ENCODE measurements at regions not wholly inside any gene's neighbourhood (a gene's known extent, or its start where the extent isn't known, plus 50 kb on each side); places are given as distances from the start of the nearest gene placed in this dataset.

DNA sequence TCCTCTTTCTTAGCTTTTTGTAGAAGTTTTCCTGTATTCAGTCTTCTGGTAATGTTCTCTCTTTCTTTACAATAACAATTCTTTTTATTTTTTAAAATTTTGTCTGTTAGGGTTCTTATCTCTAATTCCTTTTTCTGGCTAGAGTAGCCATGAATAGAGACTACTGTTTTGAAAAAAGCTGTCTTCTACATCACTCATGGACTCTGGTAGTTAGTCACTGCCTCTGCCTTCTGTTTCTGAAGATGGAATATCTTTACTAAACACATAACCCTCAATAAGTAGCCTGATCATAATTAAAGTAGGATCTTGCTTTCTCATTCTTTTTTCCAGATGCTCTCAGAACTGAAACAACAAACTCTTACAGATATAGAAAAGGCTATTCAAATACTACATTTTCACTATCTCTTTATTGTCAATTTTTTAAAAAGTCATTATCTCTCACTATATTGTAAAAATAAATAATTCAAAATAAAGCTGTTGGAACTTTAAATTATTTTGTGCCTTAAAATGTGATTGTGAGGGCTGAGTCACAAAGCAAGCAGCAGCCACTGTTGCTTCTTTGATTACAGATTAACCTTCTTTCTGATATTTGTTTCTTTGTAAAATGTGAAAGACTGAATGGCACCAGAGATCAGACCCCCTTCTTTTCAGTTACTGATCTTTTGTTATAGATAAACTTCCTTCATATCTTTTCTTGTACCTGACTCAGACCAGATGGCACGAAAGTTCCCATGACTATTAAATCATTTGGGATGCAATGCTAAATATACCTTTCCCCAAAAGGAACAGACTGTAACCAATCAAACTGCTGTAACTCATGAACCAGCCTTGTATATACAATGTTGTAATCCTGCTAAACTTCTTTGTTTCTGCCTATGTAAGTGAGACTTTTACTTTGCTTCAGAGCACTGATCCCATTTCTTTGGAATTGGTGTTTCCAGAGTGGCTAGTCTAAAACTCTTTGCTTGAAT lies 1159.5 kb downstream of the IGSF11 start:
- DNase-seq: no peak

DNA sequence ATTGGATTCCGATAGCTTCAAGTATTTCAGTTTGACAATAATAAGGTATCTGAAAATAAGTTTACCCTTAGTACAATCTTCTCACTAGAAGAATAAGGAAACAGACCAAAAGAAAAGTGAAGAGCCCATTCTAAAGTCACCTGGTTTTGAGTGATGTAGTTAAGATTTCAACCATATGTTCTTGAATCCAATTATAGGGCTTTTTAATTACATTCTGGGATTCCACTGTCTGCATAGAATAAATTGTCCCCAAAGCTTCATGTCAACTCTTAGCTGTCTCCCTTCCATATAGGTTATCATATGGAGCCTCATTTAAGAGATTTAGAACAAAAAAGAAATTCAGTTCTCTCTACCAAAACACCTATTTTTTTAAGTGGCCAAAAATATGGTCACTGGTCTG lies 1158.8 kb downstream of the IGSF11 start:
- no peak for DNase-seq

DNA sequence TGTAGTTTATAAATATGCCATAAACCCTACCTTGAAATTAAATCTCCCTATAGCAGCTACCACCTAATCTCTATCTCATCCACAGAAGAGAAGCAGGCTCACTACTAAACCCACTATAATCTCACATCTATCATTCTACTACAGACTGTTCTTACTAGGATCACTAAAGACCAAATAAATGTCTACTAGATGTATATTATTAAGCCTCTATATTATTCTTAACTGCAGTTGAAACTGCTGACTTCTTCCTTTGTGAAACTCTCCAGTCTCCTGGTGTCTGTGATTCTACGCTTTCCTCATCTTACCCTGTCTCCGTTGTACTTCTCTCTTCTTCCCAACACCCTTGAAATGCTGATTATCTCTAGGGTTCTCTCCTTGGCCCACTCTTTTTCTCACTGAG lies 1154.0 kb downstream of the IGSF11 start:
- no peak for DNase-seq

DNA sequence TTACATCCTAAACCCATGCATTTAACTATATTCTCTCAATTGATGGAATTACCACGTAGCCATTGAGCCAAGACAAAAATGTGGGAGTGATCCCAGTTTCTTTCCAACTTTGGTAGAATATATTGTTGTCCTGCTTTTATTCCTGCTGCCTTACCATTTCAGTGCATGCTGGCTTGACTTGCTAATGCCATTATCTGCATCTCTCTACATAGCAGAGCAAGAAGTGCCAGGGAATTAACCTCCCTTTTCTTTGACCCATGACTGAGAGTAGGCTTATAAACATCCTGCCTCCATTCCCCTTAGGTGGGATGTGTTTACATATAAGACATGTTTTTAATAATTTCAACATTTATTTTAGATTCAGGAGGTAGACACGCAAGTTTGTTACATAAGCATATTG lies 1153.4 kb downstream of the IGSF11 start:
- no peak for DNase-seq

DNA sequence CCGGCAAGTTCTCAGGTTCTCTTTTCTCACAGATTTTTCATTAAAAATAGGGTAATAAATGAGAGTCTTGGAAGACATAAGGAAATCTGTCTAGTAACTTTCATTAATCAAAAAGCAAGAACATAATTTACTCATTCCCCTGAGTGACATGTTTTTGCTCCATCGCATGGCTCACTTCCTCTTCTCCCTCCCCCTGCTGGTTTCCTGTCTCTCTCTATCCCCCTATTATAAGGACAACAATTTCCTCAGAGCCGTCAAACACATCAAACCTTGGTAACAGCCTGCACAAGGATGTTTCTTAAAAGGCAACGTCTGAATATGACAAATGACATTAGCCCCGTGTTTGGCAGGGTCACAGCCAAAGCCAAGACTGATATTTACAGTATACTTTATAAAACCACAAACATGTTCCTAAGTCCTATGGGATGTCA lies 1149.6 kb downstream of the IGSF11 start:
- DNase-seq: no peak

DNA sequence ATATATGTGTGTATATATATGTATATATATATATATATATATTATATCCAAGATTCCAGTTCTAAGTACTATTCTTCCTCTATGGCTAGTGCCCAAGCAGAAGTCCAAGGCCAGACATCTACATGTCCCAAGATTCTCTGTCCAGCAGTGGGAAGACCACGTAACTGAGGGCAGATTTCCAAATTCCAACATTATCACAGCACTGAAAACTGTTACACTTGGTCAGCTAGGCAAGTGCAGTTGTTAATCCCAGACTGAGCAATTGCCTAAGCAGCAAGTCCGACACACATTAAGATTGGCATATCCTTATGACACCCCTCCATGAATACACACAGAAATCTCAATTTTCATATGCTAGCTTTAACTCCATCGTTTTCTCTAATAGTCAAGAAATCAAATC lies 1148.5 kb downstream of the IGSF11 start:
- DNase-seq: no peak

DNA sequence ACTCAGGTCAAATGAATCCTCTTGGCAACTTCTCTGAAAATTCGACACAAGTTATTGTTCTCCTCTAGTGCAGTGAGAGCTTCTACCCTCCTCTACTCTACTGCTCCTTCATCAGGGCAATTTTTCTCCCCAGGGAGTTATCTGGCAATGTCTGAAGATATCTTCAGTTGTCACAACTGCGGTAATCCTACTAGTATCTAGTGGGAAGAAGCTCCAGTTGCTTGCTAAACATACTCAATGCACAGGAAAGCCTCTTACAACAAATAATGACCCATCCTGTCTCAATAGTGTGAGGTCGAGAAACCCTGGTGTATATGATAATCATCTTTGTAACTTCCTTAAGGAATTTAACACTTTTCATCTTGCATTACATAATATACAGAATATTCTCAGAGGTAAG lies 1147.6 kb downstream of the IGSF11 start:
- DNase-seq: no peak

DNA sequence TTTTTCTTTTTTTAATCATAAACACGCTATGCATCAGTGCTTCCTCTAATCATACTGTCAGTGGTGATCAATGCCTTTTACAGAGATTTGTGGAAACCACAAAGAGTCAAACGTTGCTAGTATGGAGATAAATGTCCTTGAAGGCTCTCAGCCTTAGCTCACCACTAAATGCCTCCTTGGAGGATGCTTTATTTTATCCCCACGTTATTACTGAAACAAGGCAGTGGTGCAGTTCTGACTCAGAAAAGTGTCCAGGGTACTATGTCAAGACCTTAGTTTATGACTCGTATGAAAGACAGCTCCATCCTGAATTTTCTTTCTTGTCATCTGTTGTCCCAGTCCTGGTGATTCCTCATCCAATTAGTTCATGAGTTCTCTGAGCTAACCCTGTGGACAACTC lies 1146.7 kb downstream of the IGSF11 start:
- DNase-seq: no peak

DNA sequence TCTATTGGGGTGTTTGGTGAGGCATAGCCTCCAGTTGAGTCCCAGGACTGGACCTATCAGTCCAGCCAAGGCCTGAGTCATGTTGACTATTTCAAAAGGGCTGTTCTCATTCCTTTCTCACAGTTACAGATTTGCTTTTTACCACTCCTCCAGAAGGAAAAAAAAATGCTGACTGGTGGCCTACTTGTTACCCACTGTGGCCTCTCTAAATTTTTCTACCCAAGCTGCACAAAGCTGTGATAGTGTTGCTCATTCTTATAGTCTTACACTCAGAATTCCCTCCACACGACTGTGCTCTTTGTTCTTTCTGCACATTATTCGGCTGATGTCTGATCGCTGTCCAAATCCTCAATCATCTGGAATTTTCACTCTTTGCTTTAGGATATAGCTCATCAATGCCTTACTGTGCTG lies 1142.2 kb downstream of the IGSF11 start:
- DNase-seq: no peak

DNA sequence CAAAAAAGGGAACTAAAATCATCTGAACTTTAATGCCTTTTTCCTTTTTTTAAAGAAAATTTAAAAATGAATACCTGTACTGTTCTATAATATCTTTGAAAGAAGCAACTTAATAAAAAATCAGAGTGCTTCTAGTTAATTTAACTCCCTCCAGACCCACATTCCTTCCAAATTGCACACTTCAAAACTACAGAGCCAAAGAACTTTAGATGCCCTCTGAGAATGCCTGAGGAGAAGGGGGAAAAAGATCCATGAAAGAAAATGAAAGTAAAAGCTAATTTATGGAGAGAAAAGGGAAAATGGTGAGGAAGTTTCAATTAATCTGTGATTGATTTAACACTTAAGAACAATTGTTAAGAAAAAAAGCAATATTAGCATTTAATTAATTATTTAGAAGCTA lies 1141.6 kb downstream of the IGSF11 start:
- no peak for DNase-seq

DNA sequence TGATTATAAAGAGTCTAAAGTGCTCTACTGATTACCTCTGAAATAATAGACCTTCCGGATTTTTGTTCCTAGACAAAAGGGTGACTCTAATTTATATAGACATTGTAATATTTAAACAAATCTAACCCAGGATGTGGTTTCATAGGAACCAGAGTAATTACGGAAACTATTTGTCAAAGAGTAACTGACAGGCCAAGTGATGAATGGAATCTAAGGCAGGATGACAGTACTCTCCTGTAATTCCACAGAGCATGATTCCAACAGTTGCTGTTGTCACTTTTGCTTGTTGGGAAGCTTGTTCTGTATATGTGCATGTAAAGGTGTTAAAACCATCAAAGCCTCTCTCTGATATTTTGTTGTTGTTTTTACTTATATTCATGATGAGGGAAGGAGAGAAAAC lies 1141.0 kb downstream of the IGSF11 start:
- DNase-seq: no peak

DNA sequence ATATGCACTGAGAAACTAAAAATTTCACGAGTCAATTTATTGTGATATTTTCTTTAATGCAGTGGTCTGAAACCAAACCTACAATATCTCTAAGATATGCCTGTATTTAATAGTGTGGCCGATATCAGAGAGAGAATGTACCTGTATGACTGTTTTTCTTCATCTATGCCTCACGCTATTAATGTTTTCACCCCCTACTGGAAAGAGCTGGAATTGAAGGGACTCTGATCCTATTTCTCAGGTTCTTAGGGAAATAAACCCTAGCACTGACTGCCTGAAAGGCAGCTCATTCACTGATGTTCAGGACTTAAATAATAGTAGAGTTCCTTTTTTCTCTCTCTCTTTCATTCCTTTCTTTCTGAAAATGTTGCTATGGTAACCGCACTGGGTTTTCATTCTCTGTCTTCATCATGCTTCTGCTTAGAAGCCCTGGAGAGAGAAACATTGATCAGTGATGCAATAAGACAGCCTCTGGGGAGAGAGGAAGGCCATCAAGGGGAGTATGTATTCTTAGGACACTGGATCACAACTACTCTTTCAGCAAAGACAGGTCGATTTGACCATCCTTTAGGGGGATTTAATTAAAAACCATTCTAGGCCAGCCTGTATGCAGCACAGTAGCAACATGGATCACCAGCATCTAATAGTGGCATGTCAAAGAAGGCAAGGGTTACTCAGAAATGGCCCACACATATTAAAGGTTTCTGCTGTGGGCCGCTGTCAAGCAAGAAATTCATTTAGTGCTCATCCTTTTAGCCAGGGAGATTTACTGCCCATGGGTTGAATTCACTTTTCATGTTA lies 1135.7 kb downstream of the IGSF11 start:
- no peak for DNase-seq

DNA sequence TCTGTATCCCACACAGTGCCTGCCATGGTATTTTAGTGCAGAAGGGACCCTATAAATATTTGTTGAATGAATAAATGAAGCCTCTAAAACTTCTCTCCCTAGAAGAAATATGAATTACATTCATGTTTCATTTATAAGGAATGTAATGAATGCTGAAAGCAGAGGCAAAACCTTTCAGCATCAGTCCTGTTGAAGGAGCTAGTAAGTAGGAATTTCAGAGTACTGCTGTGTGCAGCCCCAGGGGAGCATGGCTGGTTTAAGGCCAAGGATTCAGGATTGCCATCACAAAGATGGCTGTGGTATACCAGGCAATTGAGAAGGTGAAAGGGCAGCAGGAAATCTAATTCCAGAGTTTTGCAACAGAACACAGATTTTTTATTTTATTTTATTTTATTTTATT lies 1131.4 kb downstream of the IGSF11 start:
- no peak for DNase-seq

DNA sequence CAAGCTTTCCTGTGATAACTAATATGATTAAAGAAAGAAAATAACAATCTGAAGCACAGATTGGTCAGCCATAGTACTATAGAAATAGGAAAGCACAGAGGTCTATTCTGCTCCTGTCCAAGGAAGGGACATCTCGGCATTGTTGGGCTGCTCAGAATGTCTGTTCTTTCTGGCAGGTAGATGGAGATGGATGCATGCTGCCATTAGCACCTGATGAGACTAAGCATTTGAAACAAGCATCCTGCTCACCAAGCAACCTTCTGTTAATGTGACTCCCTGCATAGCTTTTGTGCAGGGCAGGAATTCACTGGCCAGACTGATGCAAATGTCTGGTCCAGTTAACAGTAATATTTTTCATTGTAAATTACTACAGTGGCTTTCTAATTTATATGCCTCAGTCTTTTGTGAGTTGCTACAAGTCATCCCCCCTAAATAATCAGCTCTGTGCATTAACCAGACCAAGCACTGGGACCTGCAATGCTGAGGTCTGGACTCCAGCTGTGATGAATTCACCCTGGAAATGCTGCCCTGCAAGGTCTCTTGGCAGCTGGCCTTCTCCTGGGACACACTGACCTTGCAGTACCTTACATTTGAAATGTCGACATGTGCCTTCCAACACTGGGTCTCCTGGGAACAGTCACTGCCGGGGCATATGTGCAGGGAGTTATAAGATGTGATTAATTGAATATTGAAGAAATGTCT lies 1123.7 kb downstream of the IGSF11 start:
- no peak for DNase-seq

DNA sequence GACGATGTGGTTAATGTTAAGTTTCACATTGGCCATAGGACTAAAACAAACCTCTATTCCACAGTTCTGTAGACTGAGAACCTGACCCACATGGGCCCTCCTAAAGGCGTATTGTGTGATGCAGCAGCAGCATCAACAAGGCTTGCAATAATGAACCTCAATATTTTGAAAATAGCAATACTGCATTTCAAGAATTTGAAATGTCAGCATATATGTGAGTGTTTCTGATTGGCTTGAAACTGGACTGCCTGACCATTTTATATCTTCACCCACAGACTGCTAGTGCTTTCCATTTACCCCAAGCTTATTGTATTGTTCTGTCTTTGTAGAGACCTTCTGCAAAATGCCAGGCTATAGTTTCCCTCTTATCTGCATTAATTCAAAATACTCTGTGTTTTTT lies 1122.3 kb downstream of the IGSF11 start:
- DNase-seq: no peak

DNA sequence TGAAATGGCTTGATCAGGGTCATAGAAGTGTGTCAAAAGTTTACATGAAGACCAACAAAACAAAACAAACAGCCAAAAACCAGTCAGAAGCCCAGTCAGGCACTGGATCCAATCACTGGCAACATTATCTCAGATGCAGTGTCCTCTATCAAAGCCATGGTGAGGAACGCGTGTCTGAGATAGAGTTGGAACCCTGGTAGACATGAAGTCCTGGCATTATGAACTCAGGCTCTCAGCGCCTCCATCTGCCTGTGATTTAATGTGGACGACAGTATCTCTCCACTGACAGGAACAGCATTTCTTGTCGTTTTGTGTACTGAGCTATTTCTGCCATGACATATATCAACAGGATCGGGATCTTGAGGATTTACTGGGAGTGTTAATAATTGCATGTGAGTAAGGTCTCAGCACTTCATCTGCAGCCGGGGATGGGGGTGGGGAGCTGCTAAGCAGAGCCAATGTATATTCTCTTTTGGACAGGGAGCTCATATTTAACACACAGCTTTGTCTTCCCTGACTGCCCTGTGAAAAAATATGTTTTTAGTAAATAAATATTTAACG lies 1120.0 kb downstream of the IGSF11 start:
- DNase-seq: no peak

DNA sequence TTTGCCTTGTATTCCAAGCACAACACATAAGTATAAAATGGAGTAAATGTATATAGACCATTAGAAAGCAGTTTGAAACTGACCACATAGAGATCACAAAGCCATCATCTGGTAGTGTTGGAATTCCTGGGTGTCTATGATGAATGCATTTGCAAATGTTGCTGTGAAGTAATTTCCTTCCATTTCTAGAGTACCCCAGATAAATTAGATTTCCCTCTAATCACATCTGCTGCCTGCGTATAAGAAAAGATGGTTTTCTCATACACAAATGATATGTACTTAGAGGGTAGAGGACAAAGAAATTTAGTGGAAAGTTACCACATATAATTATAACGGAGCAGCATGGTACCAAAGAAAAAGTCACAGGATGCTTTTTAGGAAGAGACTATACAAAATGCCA lies 1117.8 kb downstream of the IGSF11 start:
- DNase-seq: no peak

DNA sequence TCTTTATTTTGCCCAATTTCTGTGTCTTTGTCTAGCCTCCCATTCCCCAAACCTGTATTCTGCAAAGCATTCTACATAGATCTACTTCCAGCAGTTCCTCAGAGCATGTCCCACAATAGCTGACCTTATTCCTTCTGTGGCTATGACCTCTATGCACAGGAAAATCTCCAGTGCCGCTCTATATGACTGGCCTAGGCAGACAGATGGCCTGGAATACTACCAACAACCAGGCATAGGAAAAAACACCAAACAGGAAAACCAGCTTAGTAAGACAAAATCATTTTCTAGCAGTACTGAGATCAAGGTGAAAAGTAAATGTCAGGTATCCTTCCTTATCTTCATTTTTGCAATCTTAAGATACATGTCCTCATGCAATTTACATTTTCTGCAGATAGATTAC lies 1115.0 kb downstream of the IGSF11 start:
- DNase-seq: no peak

DNA sequence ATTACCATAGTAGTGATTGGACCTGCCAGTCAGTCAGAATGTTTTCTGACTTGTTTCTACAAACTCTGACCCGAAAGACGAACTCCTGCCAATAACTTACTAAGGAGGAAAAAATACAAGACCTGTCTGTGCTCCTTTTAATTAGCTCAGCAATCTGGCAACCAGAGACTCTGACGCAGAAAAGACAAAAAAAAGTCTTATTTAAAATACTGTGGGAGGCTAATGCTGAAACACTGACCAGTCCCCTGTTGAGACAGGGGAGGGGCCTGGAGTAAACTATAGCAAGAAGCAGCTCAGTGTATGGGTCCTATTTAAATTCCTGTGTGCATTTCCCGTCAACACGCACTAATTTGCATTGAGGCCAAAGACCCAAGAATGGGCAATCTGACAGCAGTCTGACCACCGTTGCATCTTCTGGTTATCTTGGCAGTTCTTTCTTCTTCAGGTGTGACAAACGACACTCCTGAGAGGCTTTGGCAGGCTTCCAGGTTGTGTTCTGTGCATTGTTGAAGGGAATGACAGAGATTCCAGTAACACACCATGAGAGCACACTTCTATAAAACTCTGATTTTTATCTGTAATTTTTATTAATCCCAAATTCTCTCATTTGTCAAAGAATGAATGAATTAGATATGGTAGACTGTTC lies 1114.3 kb downstream of the IGSF11 start:
- DNase-seq: no peak

DNA sequence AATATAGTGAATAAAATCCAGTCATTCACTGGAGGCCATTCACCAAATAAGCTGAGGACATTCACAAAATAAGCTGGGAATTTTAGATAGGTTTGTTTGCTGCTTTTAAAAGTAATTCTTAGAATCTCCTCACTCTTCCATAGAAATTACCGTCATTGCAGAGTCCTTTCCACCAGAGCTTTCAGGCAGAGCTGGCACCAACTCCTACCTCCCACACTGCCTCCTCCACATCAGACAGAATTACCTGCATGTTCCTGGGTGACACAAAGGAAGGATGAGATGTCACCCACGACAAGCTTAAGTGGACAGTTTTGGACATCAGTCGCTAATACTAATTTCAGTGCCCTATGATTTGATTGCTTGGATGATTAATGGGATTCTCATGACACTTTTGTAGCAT lies 1113.2 kb downstream of the IGSF11 start:
- DNase-seq: no peak

DNA sequence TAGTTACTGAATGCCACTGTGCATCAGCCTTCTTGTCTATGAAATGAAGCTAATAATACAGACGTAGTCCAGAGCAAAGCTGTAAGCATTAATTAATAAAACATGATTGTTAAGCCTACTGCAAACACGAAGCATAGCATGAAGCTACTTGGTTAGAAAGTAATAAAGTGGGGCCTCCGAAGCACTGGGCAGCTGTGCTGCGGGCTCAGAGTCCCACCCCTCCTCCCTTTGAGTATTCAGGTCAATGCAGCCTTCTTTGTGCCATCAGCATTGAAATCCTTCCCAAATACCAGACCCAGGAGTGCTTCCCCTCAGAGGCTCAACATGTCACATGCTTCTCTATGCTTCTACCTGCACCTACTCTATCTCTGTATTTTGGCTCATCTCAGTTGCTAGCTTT lies 1112.6 kb downstream of the IGSF11 start:
- no peak for DNase-seq

DNA sequence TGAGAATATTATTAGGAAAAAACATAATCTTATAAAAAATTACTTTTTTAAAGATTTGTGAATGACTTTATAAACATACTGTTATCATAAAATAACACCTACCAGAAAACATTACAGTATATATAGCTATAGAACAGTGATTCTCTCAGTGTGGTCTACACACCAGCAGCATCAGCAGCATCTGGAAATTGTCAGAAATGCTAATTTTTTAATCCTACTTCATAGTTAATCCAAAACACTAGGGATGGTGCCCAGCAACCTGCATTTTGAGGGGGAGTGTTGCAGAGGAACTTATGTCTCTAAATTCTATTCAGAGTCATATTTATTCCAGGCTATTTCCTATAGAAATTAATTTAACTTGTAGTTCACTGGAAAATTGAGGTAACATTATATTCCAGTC lies 1107.8 kb downstream of the IGSF11 start:
- no peak for DNase-seq
